ENCODE measurements at regions not wholly inside any gene's neighbourhood (a gene's known extent, or its start where the extent isn't known, plus 50 kb on each side); places are given as distances from the start of the nearest gene placed in this dataset.
"Not testable (repeated sequence)": the region's sequence is repeated elsewhere in the genome, so short reads cannot be mapped to it uniquely, and the experiment has no call there.

- no peak for DNase-seq (ENCODE audit: extremely low spot score)
- Histone ChIP-seq H3K36me3 (no peaks in the 10 kb centered on the region), H3K9me3 (peaks cover 0 to 9% (median 0%) of the 10 kb centered on the region in 4 donors), H3K4me1 (no peaks in the 10 kb centered on the region), H3K4me3 (no peak overlapping the region), H3K27ac (replicated peaks in 1 of 4) (no peak overlapping the region), H3K27me3 (no peaks in the 10 kb centered on the region)
- TF ChIP-seq POLR2AphosphoS5 (IDR thresholded peaks at IDR 0.05), result no peak
- TF ChIP-seq EP300 (IDR thresholded peaks at IDR 0.05), result no peak
- TF ChIP-seq POLR2A (IDR thresholded peaks at IDR 0.05; ENCODE audit: low read depth), result no peak
- TF ChIP-seq CTCF (IDR thresholded peaks at IDR 0.05), result no peak
- intact Hi-C loops (cut with DNase I), result no loop called here
Observed at GRCh38 chr7:108669958-108670357, 100.3 kb downstream of the DNAJB9 start.

- H3K27ac ChIP-seq (replicated peaks in 1 of 4); H3K27me3 ChIP-seq; H3K9me3 ChIP-seq; H3K4me1 ChIP-seq; H3K4me3 ChIP-seq; DNase-seq (ENCODE audit: extremely low spot score); H3K36me3 ChIP-seq; intact Hi-C loops (cut with DNase I): not testable (repeated sequence)
- WGBS, result 94% methylated on average over 3 of the region's 3 CpGs
Observed at GRCh38 chr7:108673699-108674098, 104.0 kb downstream of the DNAJB9 start.

- Histone ChIP-seq H3K9me3 (no peaks in the 10 kb centered on the region), H3K27ac (replicated peaks in 1 of 4) (no peak overlapping the region), H3K36me3 (no peaks in the 10 kb centered on the region), H3K27me3 (no peaks in the 10 kb centered on the region), H3K4me1 (no peaks in the 10 kb centered on the region), H3K4me3 (no peak overlapping the region)
- TF ChIP-seq CTCF (IDR thresholded peaks at IDR 0.05) (no peak), EP300 (IDR thresholded peaks at IDR 0.05) (no peak), POLR2AphosphoS5 (IDR thresholded peaks at IDR 0.05) (no peak), POLR2A (IDR thresholded peaks at IDR 0.05; ENCODE audit: low read depth) (no peak)
- intact Hi-C loops (cut with DNase I), result no loop called here
- 80% methylated on average over 4 of the region's 4 CpGs for WGBS
- no peak for DNase-seq (ENCODE audit: extremely low spot score)
Observed at GRCh38 chr7:108684629-108685028, 115.0 kb downstream of the DNAJB9 start.

GRCh38 chr7:108686494-108686893, 116.8 kb downstream of the DNAJB9 start:
- TF ChIP-seq EP300 (IDR thresholded peaks at IDR 0.05) (no peak), POLR2AphosphoS5 (IDR thresholded peaks at IDR 0.05) (no peak), POLR2A (IDR thresholded peaks at IDR 0.05; ENCODE audit: low read depth) (no peak), CTCF (IDR thresholded peaks at IDR 0.05) (no peak)
- 82% methylated on average over 1 of the region's 1 CpG for WGBS
- H3K9me3 ChIP-seq, result no peaks in the 10 kb centered on the region

GRCh38 chr7:108697254-108697653, 127.6 kb downstream of the DNAJB9 start:
- H3K4me1 ChIP-seq, result no peaks in the 10 kb centered on the region
- H3K9me3 ChIP-seq, result no peaks in the 10 kb centered on the region
- H3K36me3 ChIP-seq, result no peaks in the 10 kb centered on the region
- TF ChIP-seq CTCF (IDR thresholded peaks at IDR 0.05) (no peak), POLR2AphosphoS5 (IDR thresholded peaks at IDR 0.05) (no peak), POLR2A (IDR thresholded peaks at IDR 0.05; ENCODE audit: low read depth) (no peak), EP300 (IDR thresholded peaks at IDR 0.05) (no peak)
- intact Hi-C loops (cut with DNase I), result no loop called here
- H3K4me3 ChIP-seq, result no peak overlapping the region
- no peak overlapping the region for H3K27ac ChIP-seq (replicated peaks in 1 of 4)
- H3K27me3 ChIP-seq, result no peaks in the 10 kb centered on the region
- no peak for DNase-seq (ENCODE audit: extremely low spot score)
- WGBS, result 60% methylated on average over 4 of the region's 4 CpGs

More at GRCh38 chr7:108686494-108686893, 116.8 kb downstream of the DNAJB9 start:
- no peaks in the 10 kb centered on the region for H3K27me3 ChIP-seq
- no peak overlapping the region for H3K27ac ChIP-seq (replicated peaks in 1 of 4)
- no peak overlapping the region for H3K4me3 ChIP-seq
- intact Hi-C loops (cut with DNase I), result no loop called here
- DNase-seq (ENCODE audit: extremely low spot score), result no peak
- no peaks in the 10 kb centered on the region for H3K36me3 ChIP-seq
- H3K4me1 ChIP-seq, result no peaks in the 10 kb centered on the region

Measured in esophagus muscularis mucosa (tissue), 4 donors.